H9 (cell line): ENCODE measurements at regions not wholly inside any gene's neighbourhood (a gene's known extent, or its start where the extent isn't known, plus 50 kb on each side); places are given as distances from the start of the nearest gene placed in this dataset.

Experiments used
- DNase-seq: peaks from one replicate; pipeline ENCODE4 v3.0.0-alpha.2; 2017
- H2AFZ ChIP-seq: one replicate; pipeline ENCODE4 v1.6.1; 2013; ENCODE audit warnings: mild to moderate bottlenecking, low read length, control low read depth, moderate library complexity
- H2AK5ac ChIP-seq: 2 replicates; pipeline ENCODE4 v1.6.1; 2013; ENCODE audit warnings: low read length, control low read depth, mixed read lengths; ENCODE audit not compliant: insufficient read length
- H2BK120ac ChIP-seq: one replicate; pipeline ENCODE4 v1.6.1; 2013; ENCODE audit warnings: low read depth, mild to moderate bottlenecking, low read length, control low read depth, inconsistent platforms; ENCODE audit not compliant: poor library complexity, severe bottlenecking
- H2BK12ac ChIP-seq: 2 replicates; pipeline ENCODE4 v1.6.1; 2013; ENCODE audit warnings: low read length, control low read depth, mixed read lengths, low read depth; ENCODE audit not compliant: insufficient read length
- H2BK15ac ChIP-seq: 2 replicates; pipeline ENCODE4 v1.6.1; 2013; ENCODE audit warnings: low read depth, low read length, control low read depth
- H2BK20ac ChIP-seq: one replicate; pipeline ENCODE4 v1.6.1; 2013; ENCODE audit warnings: low read depth, mild to moderate bottlenecking, low read length, control low read depth, inconsistent platforms; ENCODE audit not compliant: poor library complexity, severe bottlenecking
- H2BK5ac ChIP-seq: 2 replicates; pipeline ENCODE4 v1.6.1; 2013; ENCODE audit warnings: low read length, control low read depth, mixed read lengths; ENCODE audit not compliant: insufficient read length
- H3K14ac ChIP-seq: 2 replicates; pipeline ENCODE4 v1.6.1; 2013; ENCODE audit warnings: low read length, control low read depth; ENCODE audit not compliant: insufficient read depth
- H3K18ac ChIP-seq: 2 replicates; pipeline ENCODE4 v1.6.1; 2013; ENCODE audit warnings: low read depth, mild to moderate bottlenecking, mixed read lengths, low read length, control low read depth; ENCODE audit not compliant: insufficient read length
- H3K23ac ChIP-seq: 2 replicates; pipeline ENCODE4 v1.6.1; 2013; ENCODE audit warnings: low read length, control low read depth, mixed read lengths, low read depth; ENCODE audit not compliant: insufficient read length
- H3K23me2 ChIP-seq: 2 replicates; pipeline ENCODE4 v1.6.1; 2013; ENCODE audit warnings: low read depth, mild to moderate bottlenecking, mixed read lengths, low read length, control low read depth; ENCODE audit not compliant: insufficient read length, poor library complexity, severe bottlenecking
- H3K27ac ChIP-seq: 2 replicates; pipeline ENCODE4 v1.5.1; 2013; ENCODE audit warnings: low read length, control low read depth, mixed read lengths, low read depth; ENCODE audit not compliant: insufficient read length
- H3K27me3 ChIP-seq: 2 replicates; pipeline ENCODE4 v1.6.1; 2013; ENCODE audit warnings: low read length, control low read depth, inconsistent platforms; ENCODE audit not compliant: insufficient read depth
- H3K4ac ChIP-seq: 2 replicates; pipeline ENCODE4 v1.6.1; 2013; ENCODE audit warnings: low read depth, mild to moderate bottlenecking, control low read depth, inconsistent platforms, low read length, moderate library complexity
- H3K4me1 ChIP-seq: 2 replicates; pipeline ENCODE4 v1.6.1; 2013; ENCODE audit warnings: low read length, control low read depth, inconsistent platforms; ENCODE audit not compliant: insufficient read depth
- H3K4me2 ChIP-seq: 2 replicates; pipeline ENCODE4 v1.6.1; 2013; ENCODE audit warnings: low read length, control low read depth, mixed read lengths; ENCODE audit not compliant: insufficient read length, insufficient read depth
- H3K56ac ChIP-seq: 2 replicates; pipeline ENCODE4 v1.6.1; 2013; ENCODE audit warnings: low read depth, mild to moderate bottlenecking, mixed read lengths, low read length, control low read depth; ENCODE audit not compliant: insufficient read length
- H3K79me1 ChIP-seq: 2 replicates; pipeline ENCODE4 v1.6.1; 2013; ENCODE audit warnings: low read depth, mild to moderate bottlenecking, moderate library complexity, low read length, control low read depth, inconsistent platforms; ENCODE audit not compliant: insufficient read depth, poor library complexity, severe bottlenecking
- H3K79me2 ChIP-seq: 2 replicates; pipeline ENCODE4 v1.6.1; 2013; ENCODE audit warnings: low read length, control low read depth, inconsistent platforms; ENCODE audit not compliant: insufficient read depth
- H3K9ac ChIP-seq: 2 replicates; pipeline ENCODE4 v1.6.1; 2013; ENCODE audit warnings: low read length, control low read depth, mixed read lengths; ENCODE audit not compliant: insufficient read length; ENCODE audit errors: extremely low read depth
- H3K9me3 ChIP-seq: one replicate; pipeline ENCODE4 v1.6.1; 2013; ENCODE audit warnings: low read depth, low read length, inconsistent platforms; ENCODE audit not compliant: control insufficient read depth
- H3T11ph ChIP-seq: one replicate; pipeline ENCODE4 v1.6.1; 2013; ENCODE audit warnings: mild to moderate bottlenecking, low read length, control low read depth, inconsistent platforms
- H4K20me1 ChIP-seq: one replicate; pipeline ENCODE4 v1.6.1; 2013; ENCODE audit not compliant: control insufficient read depth, insufficient read length, insufficient read depth
- H4K5ac ChIP-seq: 2 replicates; pipeline ENCODE4 v1.6.1; 2013; ENCODE audit warnings: low read depth, mild to moderate bottlenecking, mixed read lengths, low read length, control low read depth; ENCODE audit not compliant: insufficient read length
- H4K8ac ChIP-seq: replicated peaks from 2 replicates; pipeline ENCODE4 v1.6.1; 2013; ENCODE audit warnings: low read length, control low read depth, mixed read lengths, low read depth; ENCODE audit not compliant: insufficient read length
- H4K91ac ChIP-seq: 2 replicates; pipeline ENCODE4 v1.6.1; 2013; ENCODE audit warnings: low read depth, mild to moderate bottlenecking, moderate library complexity, mixed read lengths, low read length, control low read depth; ENCODE audit not compliant: insufficient read length
- H3K27ac Mint-ChIP-seq, 3 experiments: 2 replicates in 2 of 3; 3 replicates in 1 of 3; pipeline ENCODE4 v1.8.0; 2020 to 2021; ENCODE audit warnings: mixed read lengths in 3 of 3, mild to moderate bottlenecking in 1 of 3, moderate library complexity in 1 of 3
- H3K27me3 Mint-ChIP-seq: 2 replicates; pipeline ENCODE4 v1.8.0; 2021; ENCODE audit warnings: low read depth, mild to moderate bottlenecking, moderate library complexity, mixed read lengths
- H3K36me3 Mint-ChIP-seq, 3 experiments: 2 replicates in 2 of 3; 3 replicates in 1 of 3; pipeline ENCODE4 v1.8.0; 2020 to 2021; ENCODE audit warnings: low read depth in 3 of 3, mixed read lengths in 3 of 3; ENCODE audit not compliant: insufficient read depth in 1 of 3
- H3K4me1 Mint-ChIP-seq, 2 experiments: 2 replicates each; pipeline ENCODE4 v1.8.0; 2020; ENCODE audit warnings: mixed read lengths in 2 of 2
- H3K4me3 Mint-ChIP-seq, 2 experiments: 2 replicates in 1 of 2; 3 replicates in 1 of 2; pipeline ENCODE4 v1.8.0; 2020 to 2021; ENCODE audit warnings: mild to moderate bottlenecking in 2 of 2, mixed read lengths in 2 of 2, moderate library complexity in 1 of 2
- H3K9me3 Mint-ChIP-seq, 2 experiments: 2 replicates in 1 of 2; 3 replicates in 1 of 2; pipeline ENCODE4 v1.8.0; 2020; ENCODE audit warnings: mild to moderate bottlenecking in 2 of 2, mixed read lengths in 2 of 2, moderate library complexity in 1 of 2
- CTCF ChIP-seq: fragments of 200-600 bp; sonication (generic); conservative IDR thresholded peaks from 3 replicates; pipeline ENCODE4 v1.8.0; 2021; ENCODE audit warnings: antibody characterized with exemption, mild to moderate bottlenecking
- WGBS: extraction: QIAGEN DNeasy Blood & Tissue Kit; methylation state at CpG from one replicate; pipeline ENCODE4 v1.1.7; 2013; ENCODE audit warnings: missing lambda C conversion rate, low lambda C conversion rate, mixed read lengths; ENCODE audit not compliant: insufficient read length; ENCODE audit errors: extremely low coverage; 5-methylcytosine and 5-hydroxymethylcytosine counted together

- no peaks in the 10 kb centered on the region for H3K4me1 ChIP-seq
- no peak overlapping the region for H4K8ac ChIP-seq
- no peaks in the 10 kb centered on the region for H3K79me1 ChIP-seq
- H4K91ac ChIP-seq = no peak overlapping the region
- H3K4ac ChIP-seq = no peak overlapping the region
- no peak overlapping the region for H2AFZ ChIP-seq
- no peaks in the 10 kb centered on the region for H3K79me2 ChIP-seq
- no peaks in the 10 kb centered on the region for H3K9me3 ChIP-seq
- no peak overlapping the region for H3K18ac ChIP-seq
- TF ChIP-seq CTCF = no peak
- H3T11ph ChIP-seq = no peak overlapping the region
- no peak overlapping the region for H2BK5ac ChIP-seq
- no peak overlapping the region for H4K5ac ChIP-seq
- Mint-ChIP-seq H3K4me3 (no peak overlapping the region), H3K27ac (no peak overlapping the region), H3K27me3 (no peaks in the 10 kb centered on the region; the same call in 1 of the 2 replicates), H3K36me3 (peaks cover 0 to 10% (median 0%) of the 10 kb centered on the region in 3 experiments; a peak in 3 of 7 replicates), H3K9me3 (peaks cover 37 to 57% of the 10 kb centered on the region in 2 experiments), H3K4me1 (no peaks in the 10 kb centered on the region)
- H3K27ac ChIP-seq = no peak overlapping the region
- H4K20me1 ChIP-seq = no peaks in the 10 kb centered on the region
- H2BK120ac ChIP-seq = no peak overlapping the region
- no peak overlapping the region for H2BK15ac ChIP-seq
- no peak overlapping the region for H3K23ac ChIP-seq
- H2BK12ac ChIP-seq = no peak overlapping the region
- H3K23me2 ChIP-seq = no peaks in the 10 kb centered on the region
- no CpG with 5 or more reads among the region's 5 CpGs for WGBS
- no peak for DNase-seq
- no peak overlapping the region for H3K56ac ChIP-seq
- H2BK20ac ChIP-seq = no peak overlapping the region
- H3K27me3 ChIP-seq = no peaks in the 10 kb centered on the region
- no peak overlapping the region for H2AK5ac ChIP-seq
- H3K9ac ChIP-seq = no peak overlapping the region
- H3K14ac ChIP-seq = no peak overlapping the region
- no peak overlapping the region for H3K4me2 ChIP-seq
Measured at GRCh38 chr21:24197132-24197643, 1410.1 kb downstream of the MRPL39 start.
